Endothelial cell of umbilical vein (primary cell): ENCODE measurements at regions not wholly inside any gene's neighbourhood (a gene's known extent, or its start where the extent isn't known, plus 50 kb on each side); places are given as distances from the start of the nearest gene placed in this dataset.
A peak's percentile ranks its signal among the peaks of the same experiment; 100 is the strongest.

Experiments
- BruUV-seq: library from RNA; stranded (reverse); fragments of 400-500 nt; replicated peaks from 2 replicates; lab custom pipeline; 2021; lab: Mats Ljungman, UMichigan
- CTCF ChIA-PET: fragments of 300-600, 350-600 bp; sonication (Branson Sonifier 250); formaldehyde crosslinking; loops from one replicate; lab custom pipeline; 2021; ENCODE audit warnings: antibody characterized with exemption, inconsistent platforms; lab: Charles Lee
- POLR2A ChIA-PET: fragments of 300-600, 350-600 bp; sonication (Branson Sonifier 250); formaldehyde crosslinking; loops from one replicate; lab custom pipeline; 2021; ENCODE audit warnings: antibody characterized with exemption, inconsistent platforms; lab: Charles Lee
- DNase-seq: peaks from one replicate; pipeline ENCODE4 v3.0.0-alpha.2; 2011; ENCODE audit warnings: low read depth, low spot score
- FAIRE-seq: peaks from 2 replicates; lab custom pipeline; 2011; peaks lifted over from hg19 to GRCh38; lab: Jason Lieb, UNC
- H2AFZ ChIP-seq: 2 replicates; pipeline ENCODE4 v1.6.0; 2012; ENCODE audit warnings: low read depth, low read length, control low read depth, inconsistent platforms
- H3K27ac ChIP-seq: 2 replicates; pipeline ENCODE4 v1.5.1; 2011; ENCODE audit warnings: low read depth, mild to moderate bottlenecking, control low read depth, low read length, moderate library complexity; ENCODE audit not compliant: insufficient read depth
- H3K27me3 ChIP-seq, 2 experiments: 2 replicates each; pipeline versions ENCODE4 v1.6.0 to v1.6.1; 2011; ENCODE audit warnings: low read length in 2 of 2, mixed read lengths in 1 of 2; ENCODE audit not compliant: control insufficient read depth in 2 of 2, insufficient read depth in 2 of 2
- H3K36me3 ChIP-seq, 2 experiments: 2 replicates in 1 of 2; 3 replicates in 1 of 2; pipeline ENCODE4 v1.5.1; 2011; ENCODE audit warnings: low read length in 2 of 2, mild to moderate bottlenecking in 1 of 2, moderate library complexity in 1 of 2; ENCODE audit not compliant: control insufficient read depth in 2 of 2, insufficient read depth in 2 of 2; ENCODE audit errors: extremely low read depth in 1 of 2
- H3K4me1 ChIP-seq: 3 replicates; pipeline ENCODE4 v1.5.1; 2011; ENCODE audit warnings: mild to moderate bottlenecking, low read length; ENCODE audit not compliant: control insufficient read depth, insufficient read depth; ENCODE audit errors: extremely low read depth
- H3K4me2 ChIP-seq: 2 replicates; pipeline ENCODE4 v1.6.1; 2011; ENCODE audit warnings: low read length, control low read depth, mixed read lengths; ENCODE audit not compliant: insufficient read depth
- H3K4me3 ChIP-seq, 3 experiments: fragments of 200-600 bp in 1 of 3; sonication (generic), shearing (Covaris generic) in 1 of 3; replicated peaks in 1 of 3; 2 replicates each; pipeline ENCODE4 v1.5.1; 2011 to 2016; ENCODE audit warnings: control low read depth in 3 of 3, low read length in 3 of 3, mild to moderate bottlenecking in 2 of 3, inconsistent platforms in 1 of 3, low read depth in 1 of 3, moderate library complexity in 1 of 3; ENCODE audit not compliant: insufficient read depth in 1 of 3
- H3K79me2 ChIP-seq: 2 replicates; pipeline ENCODE4 v1.6.0; 2012; ENCODE audit warnings: low read length, inconsistent platforms; ENCODE audit not compliant: control insufficient read depth, insufficient read depth
- H3K9ac ChIP-seq: replicated peaks from 2 replicates; pipeline ENCODE3; 2011; ENCODE audit warnings: low read length, control low read depth; ENCODE audit not compliant: insufficient read depth; ENCODE audit errors: extremely low read depth
- H3K9me1 ChIP-seq: replicated peaks from 3 replicates; pipeline ENCODE4 v1.6.0; 2011; ENCODE audit warnings: mild to moderate bottlenecking, low read length; ENCODE audit not compliant: control insufficient read depth, insufficient read depth; ENCODE audit errors: extremely low read depth
- H3K9me3 ChIP-seq: replicated peaks from 2 replicates; pipeline ENCODE4 v1.5.1; 2012; ENCODE audit warnings: low read length, inconsistent platforms; ENCODE audit not compliant: control insufficient read depth, insufficient read depth
- H4K20me1 ChIP-seq: replicated peaks from 2 replicates; pipeline ENCODE3; 2011; ENCODE audit warnings: mild to moderate bottlenecking, low read length; ENCODE audit not compliant: control insufficient read depth, insufficient read depth; ENCODE audit errors: extremely low read depth
- EZH2 ChIP-seq: IDR thresholded peaks from 2 replicates; pipeline ENCODE4 v1.6.1; 2012; ENCODE audit warnings: borderline replicate concordance, low read depth, mild to moderate bottlenecking, moderate library complexity, low read length, inconsistent platforms; ENCODE audit not compliant: severe bottlenecking
- MYC ChIP-seq: IDR thresholded peaks from one replicate; pipeline ENCODE4 v1.6.1; 2011; ENCODE audit warnings: mild to moderate bottlenecking, low read depth, low read length
- dilution Hi-C: fragments of 300-500 bp; cut with MboI; formaldehyde crosslinking; loops from one replicate; pipeline ENCODE4 v1.15.0; 2019; ENCODE audit warnings: low sequenced_read_pairs; ENCODE audit not compliant: extremely low pct_ligation_motif_present
- intact Hi-C: fragments of 100-400 bp; cut with micrococcal nuclease; formaldehyde crosslinking; loops from one replicate; pipeline ENCODE4 v1.10.0; 2022

GRCh38 chr5:115456539-115457040 lies 88.0 kb downstream of the FEM1C start:
- DNase-seq (no peak), FAIRE-seq (no peak)
- Histone ChIP-seq H3K79me2 (no peaks in the 10 kb centered on the region), H3K4me2 (no peak overlapping the region), H3K27me3 (no peaks in the 10 kb centered on the region), H3K9me3 (no peaks in the 10 kb centered on the region), H4K20me1 (no peaks in the 10 kb centered on the region), H3K36me3 (no peaks in the 10 kb centered on the region), H3K4me3 (no peak overlapping the region), H3K9me1 (no peaks in the 10 kb centered on the region), H3K27ac (no peak overlapping the region), H3K4me1 (peaks cover 40% of the 10 kb centered on the region), H2AFZ (no peak overlapping the region), H3K9ac (no peak overlapping the region)
- no TSS peak for BruUV-seq
- ChIA-PET POLR2A (no interaction called here), CTCF (interaction anchor here (1.2 to 1.3 kb wide), 2 partner anchors 36 to 107 kb away, joined by 3 to 5 read pairs; no protein-coding TSS in a partner anchor)
- intact Hi-C loops (no loop called here), dilution Hi-C loops (no loop called here)
- TF ChIP-seq EZH2 (no peak), MYC (no peak)

GRCh38 chr5:115456056-115456455 lies 88.5 kb downstream of the FEM1C start:
- dilution Hi-C loops (no loop called here), intact Hi-C loops (no loop called here)
- TF ChIP-seq MYC = no peak

More at GRCh38 chr5:115456056-115456455, 88.5 kb downstream of the FEM1C start:
- H3K9me3 ChIP-seq = no peaks in the 10 kb centered on the region
- H3K79me2 ChIP-seq = no peaks in the 10 kb centered on the region
- ChIA-PET POLR2A (no interaction called here), CTCF (interaction anchor here (1.2 to 1.3 kb wide), 2 partner anchors 36 to 107 kb away, joined by 3 to 5 read pairs; no protein-coding TSS in a partner anchor)
- H3K4me3 ChIP-seq = no peak overlapping the region
- H3K27ac ChIP-seq = peak overlapping the region; percentile 56
- H2AFZ ChIP-seq = peak overlapping the region; percentile 74
- H4K20me1 ChIP-seq = no peaks in the 10 kb centered on the region
- no peak overlapping the region for H3K4me2 ChIP-seq
- H3K9ac ChIP-seq = no peak overlapping the region
- no peaks in the 10 kb centered on the region for H3K27me3 ChIP-seq
- BruUV-seq = no TSS peak
- FAIRE-seq = no peak
- no peaks in the 10 kb centered on the region for H3K36me3 ChIP-seq
- H3K4me1 ChIP-seq = peaks cover 35% of the 10 kb centered on the region
- no peak for DNase-seq
- H3K9me1 ChIP-seq = no peaks in the 10 kb centered on the region
